OCI-LY7 (cell line): ENCODE measurements at regions not wholly inside any gene's neighbourhood (a gene's known extent, or its start where the extent isn't known, plus 50 kb on each side); places are given as distances from the start of the nearest gene placed in this dataset.

Experiments used
- BruUV-seq: library from RNA; stranded (reverse); fragments of 400-500 nt; replicated peaks from 2 replicates; lab custom pipeline; 2021; lab: Mats Ljungman, UMichigan
- CTCF ChIA-PET: fragments of 300-600 bp; sonication (Branson Sonifier 250); formaldehyde crosslinking; loops from one replicate; lab custom pipeline; 2022; ENCODE audit warnings: antibody characterized with exemption; ENCODE audit not compliant: unreplicated experiment; lab: Charles Lee
- POLR2A ChIA-PET: fragments of 300-600 bp; sonication (Branson Sonifier 250); formaldehyde crosslinking; loops from one replicate; lab custom pipeline; 2022; ENCODE audit warnings: antibody characterized with exemption; lab: Charles Lee
- DNase-seq: peaks from one replicate; pipeline ENCODE4 v3.0.0-alpha.2; 2015; ENCODE audit warnings: low spot score
- H2AFZ ChIP-seq: fragments of 200-600 bp; sonication (generic), shearing (Covaris generic); 2 replicates; pipeline ENCODE4 v1.6.1; 2014; ENCODE audit warnings: mild to moderate bottlenecking, antibody characterized with exemption, low read length, moderate library complexity
- H3K27ac ChIP-seq: fragments of 200-600 bp; sonication (generic); 2 replicates; pipeline ENCODE4 v1.5.1; 2014; ENCODE audit warnings: mixed run types, low read depth, mild to moderate bottlenecking, moderate library complexity, low read length, inconsistent platforms; ENCODE audit not compliant: poor library complexity, severe bottlenecking
- H3K36me3 ChIP-seq: fragments of 200-600 bp; sonication (generic); 2 replicates; pipeline ENCODE4 v1.6.1; 2014; ENCODE audit warnings: mild to moderate bottlenecking, antibody characterized with exemption, low read length, moderate library complexity, mixed read lengths; ENCODE audit not compliant: insufficient read depth
- H3K4me1 ChIP-seq: fragments of 200-600 bp; sonication (generic); 2 replicates; pipeline ENCODE4 v1.5.1; 2014; ENCODE audit warnings: mild to moderate bottlenecking, low read length; ENCODE audit not compliant: insufficient read depth, poor library complexity, severe bottlenecking
- H3K4me2 ChIP-seq: fragments of 200-600 bp; sonication (generic); 2 replicates; pipeline ENCODE4 v1.6.1; 2014; ENCODE audit warnings: mild to moderate bottlenecking, low read length
- H3K4me3 ChIP-seq: fragments of 200-600 bp; sonication (generic); 2 replicates; pipeline ENCODE4 v1.5.1; 2014; ENCODE audit warnings: mild to moderate bottlenecking, low read depth, low read length; ENCODE audit not compliant: poor library complexity, severe bottlenecking
- H3K79me2 ChIP-seq: fragments of 200-600 bp; sonication (generic); 2 replicates; pipeline ENCODE4 v1.6.1; 2016; ENCODE audit warnings: low read depth, mild to moderate bottlenecking, low read length, moderate library complexity, mixed read lengths; ENCODE audit not compliant: insufficient read depth
- H3K9me2 ChIP-seq: fragments of 200-600 bp; sonication (generic); 2 replicates; pipeline ENCODE4 v1.6.1; 2016; ENCODE audit warnings: mild to moderate bottlenecking, low read length, mixed read lengths; ENCODE audit not compliant: insufficient read depth
- H3K9me3 ChIP-seq: fragments of 200-600 bp; sonication (generic); 2 replicates; pipeline ENCODE4 v1.6.1; 2014; ENCODE audit warnings: mild to moderate bottlenecking, mixed run types, low read length, mixed read lengths
- H4K20me1 ChIP-seq: fragments of 200-600 bp; sonication (generic); 2 replicates; pipeline ENCODE4 v1.6.1; 2014; ENCODE audit warnings: mild to moderate bottlenecking, antibody characterized with exemption, low read length, moderate library complexity, mixed read lengths; ENCODE audit not compliant: insufficient read depth
- EZH2phosphoT487 ChIP-seq: fragments of 200-600 bp; sonication (generic); IDR thresholded peaks from 2 replicates; pipeline ENCODE4 v1.6.1; 2018; ENCODE audit warnings: low read depth, borderline replicate concordance, mild to moderate bottlenecking, mixed run types, antibody characterized with exemption, low read length, moderate library complexity, mixed read lengths
- intact Hi-C: fragments of 100-400 bp; cut with micrococcal nuclease; formaldehyde crosslinking; loops from one replicate; pipeline ENCODE4 v1.10.0; 2022; ENCODE audit not compliant: unreplicated experiment
- TF ChIP-seq, protein P1 (sequence below): fragments of 200-600 bp; sonication (generic); conservative IDR thresholded peaks from 2 replicates; pipeline ENCODE4 v1.5.1; 2014; ENCODE audit warnings: mild to moderate bottlenecking, antibody characterized with exemption, low read length, moderate library complexity, mixed read lengths

DNA sequence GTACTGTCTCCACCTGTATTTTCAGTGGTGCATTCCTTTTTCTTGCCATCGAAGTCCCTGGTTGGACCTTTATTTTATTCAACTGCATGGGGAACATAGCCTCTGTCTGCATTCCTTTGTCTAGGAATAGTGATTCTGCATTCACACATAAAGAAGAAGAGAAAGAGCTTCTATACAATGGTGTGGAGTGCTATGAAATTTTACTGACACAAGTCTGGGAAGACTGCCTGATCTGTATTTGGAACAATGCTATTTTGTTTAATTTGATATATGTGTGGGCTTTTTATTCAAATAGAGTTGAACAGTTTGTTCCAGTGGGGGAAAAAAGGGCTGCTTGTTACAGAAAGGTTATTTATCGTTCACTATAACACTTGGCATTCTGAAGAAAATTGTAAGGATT is 375.7 kb upstream of the POU3F2 start:
- Histone ChIP-seq H3K9me2 (no peaks in the 10 kb centered on the region), H3K4me2 (no peak overlapping the region), H3K4me3 (no peak overlapping the region), H3K9me3 (no peaks in the 10 kb centered on the region), H3K27ac (no peak overlapping the region), H3K79me2 (no peaks in the 10 kb centered on the region), H4K20me1 (no peaks in the 10 kb centered on the region), H3K4me1 (no peaks in the 10 kb centered on the region), H2AFZ (no peak overlapping the region), H3K36me3 (no peaks in the 10 kb centered on the region)
- intact Hi-C loops: no loop called here
- CTCF ChIA-PET: no interaction called here
- no peak for TF ChIP-seq EZH2phosphoT487
- TF ChIP-seq, protein P1, sequence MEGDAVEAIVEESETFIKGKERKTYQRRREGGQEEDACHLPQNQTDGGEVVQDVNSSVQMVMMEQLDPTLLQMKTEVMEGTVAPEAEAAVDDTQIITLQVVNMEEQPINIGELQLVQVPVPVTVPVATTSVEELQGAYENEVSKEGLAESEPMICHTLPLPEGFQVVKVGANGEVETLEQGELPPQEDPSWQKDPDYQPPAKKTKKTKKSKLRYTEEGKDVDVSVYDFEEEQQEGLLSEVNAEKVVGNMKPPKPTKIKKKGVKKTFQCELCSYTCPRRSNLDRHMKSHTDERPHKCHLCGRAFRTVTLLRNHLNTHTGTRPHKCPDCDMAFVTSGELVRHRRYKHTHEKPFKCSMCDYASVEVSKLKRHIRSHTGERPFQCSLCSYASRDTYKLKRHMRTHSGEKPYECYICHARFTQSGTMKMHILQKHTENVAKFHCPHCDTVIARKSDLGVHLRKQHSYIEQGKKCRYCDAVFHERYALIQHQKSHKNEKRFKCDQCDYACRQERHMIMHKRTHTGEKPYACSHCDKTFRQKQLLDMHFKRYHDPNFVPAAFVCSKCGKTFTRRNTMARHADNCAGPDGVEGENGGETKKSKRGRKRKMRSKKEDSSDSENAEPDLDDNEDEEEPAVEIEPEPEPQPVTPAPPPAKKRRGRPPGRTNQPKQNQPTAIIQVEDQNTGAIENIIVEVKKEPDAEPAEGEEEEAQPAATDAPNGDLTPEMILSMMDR: no peak
- BruUV-seq: no TSS peak
- POLR2A ChIA-PET: no interaction called here
- DNase-seq: no peak

DNA sequence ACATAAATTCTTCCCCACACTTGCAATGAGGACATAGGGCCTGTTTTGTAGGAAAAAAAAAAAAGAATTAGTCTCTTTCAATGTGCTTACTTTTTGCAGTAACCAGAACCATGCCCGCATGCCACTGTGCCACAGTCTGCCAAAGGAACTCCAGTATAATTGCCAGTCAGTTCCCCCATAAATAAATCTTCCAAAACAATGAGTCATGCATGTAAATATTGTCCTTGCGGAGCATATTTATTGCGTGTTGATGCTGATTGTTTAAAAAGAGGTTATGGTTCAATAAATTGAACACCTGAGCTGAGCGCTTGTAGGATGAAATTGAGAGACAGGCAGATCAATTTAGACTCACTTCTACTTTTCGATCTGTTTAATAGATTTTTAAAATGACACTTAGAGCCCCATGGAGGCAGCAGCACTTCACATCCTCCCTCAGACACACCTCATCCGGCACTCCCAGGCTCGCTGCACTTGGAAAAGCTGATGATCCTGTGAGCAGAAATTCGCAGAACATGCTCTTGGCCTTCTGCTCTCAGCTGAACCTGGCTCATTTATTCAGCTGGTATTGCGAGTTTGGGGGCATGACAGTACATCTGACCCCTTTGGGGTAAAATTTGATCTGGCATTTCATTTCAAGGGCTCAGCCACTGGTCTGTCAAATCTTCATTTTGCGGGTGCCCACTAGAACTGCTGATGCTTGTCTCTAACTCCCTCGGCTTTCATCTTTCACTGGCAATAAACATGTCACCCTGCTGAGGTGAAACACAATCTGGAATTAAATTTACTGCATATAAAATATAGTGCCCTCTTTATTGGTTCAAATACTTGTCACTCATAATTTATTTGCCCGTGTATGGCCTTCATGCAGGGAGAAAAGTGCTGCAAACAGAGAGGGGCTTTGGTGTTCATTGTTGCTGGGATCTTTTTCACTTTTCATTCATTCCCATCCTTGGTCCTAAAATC is 371.1 kb upstream of the POU3F2 start:
- TF ChIP-seq, protein P1: no peak
- TF ChIP-seq EZH2phosphoT487: no peak
- no TSS peak for BruUV-seq
- Histone ChIP-seq H3K9me2 (no peaks in the 10 kb centered on the region), H3K9me3 (no peaks in the 10 kb centered on the region), H2AFZ (no peak overlapping the region), H3K36me3 (no peaks in the 10 kb centered on the region), H3K79me2 (no peaks in the 10 kb centered on the region), H3K27ac (no peak overlapping the region), H4K20me1 (no peaks in the 10 kb centered on the region), H3K4me1 (no peaks in the 10 kb centered on the region), H3K4me3 (no peak overlapping the region), H3K4me2 (no peak overlapping the region)
- intact Hi-C loops: no loop called here
- ChIA-PET POLR2A (no interaction called here), CTCF (no interaction called here)
- no peak for DNase-seq

DNA sequence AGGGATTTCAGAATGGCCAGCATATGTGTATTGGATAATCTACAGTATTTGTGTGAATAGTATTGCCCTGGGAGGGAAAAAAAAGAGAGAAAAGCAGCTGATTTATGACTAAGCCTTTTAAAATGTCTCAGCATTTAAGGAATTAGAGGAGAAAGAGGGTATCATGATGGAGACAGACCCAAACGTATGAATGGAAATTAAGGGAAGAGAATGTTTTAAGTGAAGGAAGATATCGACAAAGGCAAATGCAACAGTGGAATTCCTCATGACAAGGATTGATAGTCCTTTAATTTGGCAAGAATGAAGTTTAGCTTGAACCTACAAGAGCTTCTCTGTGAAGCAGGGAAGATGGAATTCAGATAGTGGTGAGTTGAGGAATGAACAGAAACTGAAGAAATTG is 367.3 kb upstream of the POU3F2 start:
- no peaks in the 10 kb centered on the region for H3K9me2 ChIP-seq
- no peak for DNase-seq
- no peak overlapping the region for H3K27ac ChIP-seq
- H3K9me3 ChIP-seq: no peaks in the 10 kb centered on the region
- TF ChIP-seq, protein P1: no peak
- TF ChIP-seq EZH2phosphoT487: no peak
- H4K20me1 ChIP-seq: no peaks in the 10 kb centered on the region
- H3K79me2 ChIP-seq: no peaks in the 10 kb centered on the region
- intact Hi-C loops: no loop called here
- no peak overlapping the region for H3K4me3 ChIP-seq
- no TSS peak for BruUV-seq
- no peak overlapping the region for H2AFZ ChIP-seq
- POLR2A ChIA-PET: no interaction called here
- no peaks in the 10 kb centered on the region for H3K36me3 ChIP-seq
- CTCF ChIA-PET: no interaction called here
- H3K4me1 ChIP-seq: no peaks in the 10 kb centered on the region
- no peak overlapping the region for H3K4me2 ChIP-seq
